ENCODE measurements at regions not wholly inside any gene's neighbourhood (a gene's known extent, or its start where the extent isn't known, plus 50 kb on each side); places are given as distances from the start of the nearest gene placed in this dataset.

DNA sequence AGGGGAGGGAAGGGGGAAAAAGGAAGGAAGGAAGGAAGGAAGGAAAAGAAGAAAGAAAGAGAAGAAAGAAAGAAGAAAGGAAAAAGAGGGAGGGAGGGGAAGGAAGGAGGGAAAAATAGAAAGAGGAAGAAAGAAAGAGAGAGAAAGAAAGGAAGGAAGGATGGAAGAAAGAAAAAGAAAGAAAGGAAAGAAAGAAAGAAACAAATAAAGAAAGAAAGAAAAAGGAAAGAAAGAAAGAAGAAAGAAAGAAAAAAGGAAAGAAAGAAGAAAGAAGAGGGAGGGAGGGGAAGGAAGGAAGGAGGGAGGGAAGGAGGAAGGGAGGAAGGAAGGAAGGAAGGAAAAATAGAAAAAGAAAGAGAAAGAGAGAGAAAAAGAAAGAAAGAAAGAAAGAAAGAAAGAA is 315.8 kb upstream of the PIK3C3 start:
- Histone ChIP-seq H2BK12ac (ENCODE audit: low read depth, low read length) (no peak overlapping the region), H3K4me1 (replicated peaks in 1 of 4; ENCODE audit: control insufficient read depth in 3 of 4, insufficient read depth in 4 of 4, low read length in 3 of 4) (no peaks in the 10 kb centered on the region), H3K79me1 (ENCODE audit: low read depth, low read length) (no peaks in the 10 kb centered on the region), H3K9me3 (ENCODE audit: insufficient read depth in 2 of 2, low read depth in 1 of 2, low read length in 1 of 2) (no peaks in the 10 kb centered on the region), H3K27ac (ENCODE audit: low read depth, low read length) (no peak overlapping the region), H2AK5ac (ENCODE audit: low read depth, low read length) (no peak overlapping the region), H4K91ac (replicated peaks; ENCODE audit: insufficient read length, low read length) (no peak overlapping the region), H3K4me2 (ENCODE audit: insufficient read depth in 1 of 2, low read depth in 2 of 2, low read length in 2 of 2) (no peak overlapping the region), H3K79me2 (ENCODE audit: control insufficient read depth in 1 of 2, insufficient read depth in 2 of 2, low read length in 2 of 2) (no peaks in the 10 kb centered on the region), H2BK120ac (replicated peaks; ENCODE audit: low read depth, low read length) (no peak overlapping the region), H3K18ac (ENCODE audit: extremely low read depth, low read length) (no peak overlapping the region), H3K23me2 (ENCODE audit: low read depth, low read length) (no peaks in the 10 kb centered on the region; the same call in 1 of the 2 replicates), H3K56ac (replicated peaks; ENCODE audit: insufficient read length, low read depth, low read length) (no peak overlapping the region), H2BK5ac (ENCODE audit: low read depth, low read length) (no peak overlapping the region), H3K14ac (ENCODE audit: insufficient read length) (no peak overlapping the region), H3K23ac (ENCODE audit: insufficient read length) (no peak overlapping the region), H2BK15ac (ENCODE audit: low read length) (no peak overlapping the region), H2BK20ac (ENCODE audit: low read length) (no peak overlapping the region), H2AFZ (ENCODE audit: low read length) (no peak overlapping the region), H3K36me3 (ENCODE audit: control insufficient read depth in 2 of 4, insufficient read depth in 4 of 4, low read length in 3 of 4) (no peaks in the 10 kb centered on the region), H4K8ac (ENCODE audit: extremely low read depth, insufficient read depth, low read length) (no peak overlapping the region), H3K4me3 (ENCODE audit: extremely low read depth in 1 of 4, insufficient read depth in 2 of 4, low read depth in 3 of 4, low read length in 4 of 4) (no peak overlapping the region), H3K4ac (replicated peaks; ENCODE audit: insufficient read length, low read depth, low read length) (no peak overlapping the region), H3K27me3 (replicated peaks in 1 of 4; ENCODE audit: control insufficient read depth in 3 of 4, extremely low read depth in 1 of 4, insufficient read depth in 3 of 4, low read length in 3 of 4) (no peaks in the 10 kb centered on the region), H4K20me1 (replicated peaks in 1 of 2; ENCODE audit: control insufficient read depth in 1 of 2, insufficient read depth in 2 of 2, low read length in 2 of 2) (no peaks in the 10 kb centered on the region), H4K5ac (ENCODE audit: insufficient read length, low read depth, low read length) (no peak overlapping the region), H3K9ac (replicated peaks in 1 of 4; ENCODE audit: extremely low read depth in 1 of 4, low read depth in 3 of 4, low read length in 3 of 4) (no peak overlapping the region)
- TF ChIP-seq CHD1 (IDR thresholded peaks at IDR 0.05; ENCODE audit: low read depth, low read length) (no peak), CEBPB (IDR thresholded peaks at IDR 0.05; ENCODE audit: low read depth, low read length) (no peak), ASH2L (IDR thresholded peaks at IDR 0.05; ENCODE audit: low read length) (no peak), POLR2AphosphoS5 (IDR thresholded peaks at IDR 0.05; ENCODE audit: low read depth, low read length) (no peak), KDM5A (IDR thresholded peaks at IDR 0.05; ENCODE audit: low read length) (no peak), CBX8 (IDR thresholded peaks at IDR 0.05; ENCODE audit: borderline replicate concordance, low read depth, low read length) (no peak), CBX5 (IDR thresholded peaks at IDR 0.05; ENCODE audit: low read depth, low read length) (no peak), YY1 (IDR thresholded peaks at IDR 0.05; ENCODE audit: low read depth, low read length) (no peak), SP1 (IDR thresholded peaks at IDR 0.05; ENCODE audit: low read depth, low read length) (no peak), TCF12 (IDR thresholded peaks at IDR 0.05; ENCODE audit: low read depth, low read length) (no peak), NANOG (IDR thresholded peaks at IDR 0.05; ENCODE audit: insufficient read depth, low read depth, low read length, poor library complexity, severe bottlenecking) (no peak), BACH1 (IDR thresholded peaks at IDR 0.05; ENCODE audit: low read length) (no peak), EZH2 (IDR thresholded peaks at IDR 0.05; ENCODE audit: low read depth, low read length, severe bottlenecking) (no peak)
- TF ChIP-seq, protein P1, sequence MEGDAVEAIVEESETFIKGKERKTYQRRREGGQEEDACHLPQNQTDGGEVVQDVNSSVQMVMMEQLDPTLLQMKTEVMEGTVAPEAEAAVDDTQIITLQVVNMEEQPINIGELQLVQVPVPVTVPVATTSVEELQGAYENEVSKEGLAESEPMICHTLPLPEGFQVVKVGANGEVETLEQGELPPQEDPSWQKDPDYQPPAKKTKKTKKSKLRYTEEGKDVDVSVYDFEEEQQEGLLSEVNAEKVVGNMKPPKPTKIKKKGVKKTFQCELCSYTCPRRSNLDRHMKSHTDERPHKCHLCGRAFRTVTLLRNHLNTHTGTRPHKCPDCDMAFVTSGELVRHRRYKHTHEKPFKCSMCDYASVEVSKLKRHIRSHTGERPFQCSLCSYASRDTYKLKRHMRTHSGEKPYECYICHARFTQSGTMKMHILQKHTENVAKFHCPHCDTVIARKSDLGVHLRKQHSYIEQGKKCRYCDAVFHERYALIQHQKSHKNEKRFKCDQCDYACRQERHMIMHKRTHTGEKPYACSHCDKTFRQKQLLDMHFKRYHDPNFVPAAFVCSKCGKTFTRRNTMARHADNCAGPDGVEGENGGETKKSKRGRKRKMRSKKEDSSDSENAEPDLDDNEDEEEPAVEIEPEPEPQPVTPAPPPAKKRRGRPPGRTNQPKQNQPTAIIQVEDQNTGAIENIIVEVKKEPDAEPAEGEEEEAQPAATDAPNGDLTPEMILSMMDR (IDR thresholded peaks at IDR 0.05; ENCODE audit: control extremely low read depth in 1 of 3, insufficient read depth in 1 of 3, low read depth in 1 of 3, low read length in 3 of 3) = no peak
- DNase-seq (ENCODE audit: low read depth in 1 of 2, low spot score in 2 of 2) (no peak), FAIRE-seq (no peak)
- ChIA-PET CTCF (ENCODE audit: partially characterized antibody) (no interaction called here), POLR2A (ENCODE audit: partially characterized antibody) (no interaction called here)

Data from H1 (cell line).